Islet of Langerhans (tissue), 1 donor: ENCODE measurements at regions not wholly inside any gene's neighbourhood (a gene's known extent, or its start where the extent isn't known, plus 50 kb on each side); places are given as distances from the start of the nearest gene placed in this dataset.
A peak's percentile ranks its signal among the peaks of the same experiment; 100 is the strongest.

Source experiments
- FAIRE-seq: peaks from one replicate; lab custom pipeline; 2011; peaks lifted over from hg19 to GRCh38; lab: Jason Lieb, UNC

- FAIRE-seq, result no peak
Measured at GRCh38 chr6:105488516-105489215, 85.8 kb upstream of the PREP start.

- FAIRE-seq, result no peak
Measured at GRCh38 chr6:105487040-105487790, 84.3 kb upstream of the PREP start.

- no peak for FAIRE-seq
Measured at GRCh38 chr6:105485456-105485855, 82.6 kb upstream of the PREP start.

- peak; percentile 96 for FAIRE-seq
Measured at GRCh38 chr6:105484238-105485161, 81.6 kb upstream of the PREP start.

- no peak for FAIRE-seq
Measured at GRCh38 chr6:105483492-105483891, 80.6 kb upstream of the PREP start.

- FAIRE-seq, result no peak
Measured at GRCh38 chr6:105482921-105483320, 80.0 kb upstream of the PREP start.

GRCh38 chr6:105482227-105482844 is 79.5 kb upstream of the PREP start:
- FAIRE-seq, result peak; percentile 58

GRCh38 chr6:105476978-105477377 is 74.1 kb upstream of the PREP start:
- FAIRE-seq, result no peak

GRCh38 chr6:105474234-105474633 is 71.4 kb upstream of the PREP start:
- no peak for FAIRE-seq

GRCh38 chr6:105469946-105470345 is 67.1 kb upstream of the PREP start:
- no peak for FAIRE-seq

- FAIRE-seq, result no peak
Measured at GRCh38 chr6:105468850-105469249, 66.0 kb upstream of the PREP start.

GRCh38 chr6:105460860-105461259 is 58.0 kb upstream of the PREP start:
- no peak for FAIRE-seq

- no peak for FAIRE-seq
Measured at GRCh38 chr6:105459864-105460263, 57.0 kb upstream of the PREP start.

GRCh38 chr6:105459049-105459448 is 56.2 kb upstream of the PREP start:
- FAIRE-seq, result no peak

- no peak for FAIRE-seq
Measured at GRCh38 chr6:105458551-105458950, 55.7 kb upstream of the PREP start.

- no peak for FAIRE-seq
Measured at GRCh38 chr6:105458084-105458483, 55.2 kb upstream of the PREP start.

- no peak for FAIRE-seq
Measured at GRCh38 chr6:105453968-105454367, 51.1 kb upstream of the PREP start.

- no peak for FAIRE-seq
Measured at GRCh38 chr6:105452924-105453756, 50.3 kb upstream of the PREP start.
